T-helper 1 cell (primary cell): ENCODE measurements at regions not wholly inside any gene's neighbourhood (a gene's known extent, or its start where the extent isn't known, plus 50 kb on each side); places are given as distances from the start of the nearest gene placed in this dataset.

Source experiments
- DNase-seq, 5 donors: peaks; one replicate each; pipeline ENCODE4 v3.0.0-alpha.2; 2012 to 2020

GRCh38 chr4:4595252-4595651 lies 53.4 kb upstream of the STX18 start:
- DNase-seq = no peak

GRCh38 chr4:4594285-4594920 lies 52.6 kb upstream of the STX18 start:
- DNase-seq = no peak

- DNase-seq = no peak
Measured at GRCh38 chr4:4593596-4594284, 51.9 kb upstream of the STX18 start.

- no peak for DNase-seq
Measured at GRCh38 chr4:4592414-4592813, 50.6 kb upstream of the STX18 start.
